GM21529 (cell line): ENCODE measurements at regions not wholly inside any gene's neighbourhood (a gene's known extent, or its start where the extent isn't known, plus 50 kb on each side); places are given as distances from the start of the nearest gene placed in this dataset.
"Not testable (repeated sequence)": the region's sequence is repeated elsewhere in the genome, so short reads cannot be mapped to it uniquely, and the experiment has no call there.

Source experiments
- ATAC-seq: cut with Tn5 transposase; IDR thresholded peaks from one replicate; pipeline ENCODE4 v1.9.1; 2021; ENCODE audit not compliant: unreplicated experiment

- no peak for ATAC-seq
Observed at GRCh38 chr2:220717283-220717682, 854.8 kb downstream of the EPHA4 start.

GRCh38 chr2:220736778-220737177 lies 835.3 kb downstream of the EPHA4 start:
- ATAC-seq = no peak

- ATAC-seq = no peak
Observed at GRCh38 chr2:220743203-220743602, 828.9 kb downstream of the EPHA4 start.

GRCh38 chr2:220744861-220745260 lies 827.2 kb downstream of the EPHA4 start:
- no peak for ATAC-seq

GRCh38 chr2:220745682-220746081 lies 826.4 kb downstream of the EPHA4 start:
- ATAC-seq = no peak

- no peak for ATAC-seq
Observed at GRCh38 chr2:220747736-220748135, 824.4 kb downstream of the EPHA4 start.

- no peak for ATAC-seq
Observed at GRCh38 chr2:220748875-220749479, 823.1 kb downstream of the EPHA4 start.

- ATAC-seq = no peak
Observed at GRCh38 chr2:220753486-220753885, 818.6 kb downstream of the EPHA4 start.

- no peak for ATAC-seq
Observed at GRCh38 chr2:220756653-220757052, 815.5 kb downstream of the EPHA4 start.

- ATAC-seq = not testable (repeated sequence)
Observed at GRCh38 chr2:220758376-220758775, 813.7 kb downstream of the EPHA4 start.

- no peak for ATAC-seq
Observed at GRCh38 chr2:220764171-220764570, 807.9 kb downstream of the EPHA4 start.

GRCh38 chr2:220767591-220768255 lies 804.4 kb downstream of the EPHA4 start:
- no peak for ATAC-seq

- ATAC-seq = no peak
Observed at GRCh38 chr2:220775856-220776488, 796.1 kb downstream of the EPHA4 start.

GRCh38 chr2:220779076-220779475 lies 793.0 kb downstream of the EPHA4 start:
- ATAC-seq = not testable (repeated sequence)

- ATAC-seq = no peak
Observed at GRCh38 chr2:220779511-220779910, 792.6 kb downstream of the EPHA4 start.

GRCh38 chr2:220779931-220780330 lies 792.2 kb downstream of the EPHA4 start:
- no peak for ATAC-seq

- ATAC-seq = no peak
Observed at GRCh38 chr2:220781622-220782241, 790.4 kb downstream of the EPHA4 start.

GRCh38 chr2:220782609-220783113 lies 789.4 kb downstream of the EPHA4 start:
- ATAC-seq = no peak

- no peak for ATAC-seq
Observed at GRCh38 chr2:220783671-220784070, 788.4 kb downstream of the EPHA4 start.

- no peak for ATAC-seq
Observed at GRCh38 chr2:220785178-220785577, 786.9 kb downstream of the EPHA4 start.

- no peak for ATAC-seq
Observed at GRCh38 chr2:220786216-220786615, 785.9 kb downstream of the EPHA4 start.

- ATAC-seq = no peak
Observed at GRCh38 chr2:220787251-220787650, 784.9 kb downstream of the EPHA4 start.
